MM.1S (cell line): ENCODE measurements at regions not wholly inside any gene's neighbourhood (a gene's known extent, or its start where the extent isn't known, plus 50 kb on each side); places are given as distances from the start of the nearest gene placed in this dataset.

Experiments used
- EZH2phosphoT487 ChIP-seq: fragments of 300-600 bp; sonication (generic); IDR thresholded peaks from 2 replicates; pipeline ENCODE4 v1.6.1; 2018; ENCODE audit warnings: antibody characterized with exemption, low read length
- TF ChIP-seq, protein P1 (sequence below): fragments of 300-600 bp; sonication (generic); IDR thresholded peaks from 2 replicates; pipeline ENCODE4 v1.5.1; 2016; ENCODE audit warnings: antibody characterized with exemption, low read length, mixed read lengths

GRCh38 chr2:36163520-36164254 lies 191.9 kb upstream of the CRIM1 start:
- no peak for TF ChIP-seq EZH2phosphoT487
- TF ChIP-seq, protein P1, sequence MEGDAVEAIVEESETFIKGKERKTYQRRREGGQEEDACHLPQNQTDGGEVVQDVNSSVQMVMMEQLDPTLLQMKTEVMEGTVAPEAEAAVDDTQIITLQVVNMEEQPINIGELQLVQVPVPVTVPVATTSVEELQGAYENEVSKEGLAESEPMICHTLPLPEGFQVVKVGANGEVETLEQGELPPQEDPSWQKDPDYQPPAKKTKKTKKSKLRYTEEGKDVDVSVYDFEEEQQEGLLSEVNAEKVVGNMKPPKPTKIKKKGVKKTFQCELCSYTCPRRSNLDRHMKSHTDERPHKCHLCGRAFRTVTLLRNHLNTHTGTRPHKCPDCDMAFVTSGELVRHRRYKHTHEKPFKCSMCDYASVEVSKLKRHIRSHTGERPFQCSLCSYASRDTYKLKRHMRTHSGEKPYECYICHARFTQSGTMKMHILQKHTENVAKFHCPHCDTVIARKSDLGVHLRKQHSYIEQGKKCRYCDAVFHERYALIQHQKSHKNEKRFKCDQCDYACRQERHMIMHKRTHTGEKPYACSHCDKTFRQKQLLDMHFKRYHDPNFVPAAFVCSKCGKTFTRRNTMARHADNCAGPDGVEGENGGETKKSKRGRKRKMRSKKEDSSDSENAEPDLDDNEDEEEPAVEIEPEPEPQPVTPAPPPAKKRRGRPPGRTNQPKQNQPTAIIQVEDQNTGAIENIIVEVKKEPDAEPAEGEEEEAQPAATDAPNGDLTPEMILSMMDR: no peak
